IMR-90 (cell line): ENCODE measurements at regions not wholly inside any gene's neighbourhood (a gene's known extent, or its start where the extent isn't known, plus 50 kb on each side); places are given as distances from the start of the nearest gene placed in this dataset.
"Not testable (repeated sequence)": the region's sequence is repeated elsewhere in the genome, so short reads cannot be mapped to it uniquely, and the experiment has no call there.

ENCODE experiments used
- BHLHE40 ChIP-seq: fragments of 150-350 bp; IDR thresholded peaks from 2 replicates; pipeline ENCODE4 v1.6.1; 2016; ENCODE audit warnings: mild to moderate bottlenecking, low read depth, low read length
- CEBPB ChIP-seq: IDR thresholded peaks from 2 replicates; pipeline ENCODE4 v1.6.1; 2012; ENCODE audit warnings: low read depth, low read length, improper control_type of control experiment
- CHD1 ChIP-seq: IDR thresholded peaks from 2 replicates; pipeline ENCODE4 v1.6.1; 2012; ENCODE audit warnings: low read depth, low read length, improper control_type of control experiment
- CTCF ChIP-seq: conservative IDR thresholded peaks from 2 replicates; pipeline ENCODE4 v1.5.1; 2012; ENCODE audit warnings: mild to moderate bottlenecking, low read depth, low read length, improper control_type of control experiment
- ELK1 ChIP-seq: fragments of 150-350 bp; IDR thresholded peaks from 2 replicates; pipeline ENCODE4 v1.6.1; 2016; ENCODE audit warnings: low read depth, mild to moderate bottlenecking, low read length, moderate library complexity, borderline replicate concordance
- MAFK ChIP-seq: IDR thresholded peaks from 2 replicates; pipeline ENCODE4 v1.6.1; 2012; ENCODE audit warnings: low read depth, low read length, improper control_type of control experiment
- MAZ ChIP-seq: IDR thresholded peaks from 2 replicates; pipeline ENCODE4 v1.6.1; 2012; ENCODE audit warnings: low read depth, mild to moderate bottlenecking, low read length, improper control_type of control experiment, moderate library complexity, borderline replicate concordance
- MXI1 ChIP-seq: IDR thresholded peaks from 2 replicates; pipeline ENCODE4 v1.6.1; 2012; ENCODE audit warnings: low read depth, mild to moderate bottlenecking, low read length, moderate library complexity, borderline replicate concordance
- POLR2A ChIP-seq: IDR thresholded peaks from 2 replicates; pipeline ENCODE4 v1.6.1; 2012; ENCODE audit warnings: mild to moderate bottlenecking, low read depth, low read length
- RAD21 ChIP-seq: IDR thresholded peaks from 2 replicates; pipeline ENCODE4 v1.6.1; 2012; ENCODE audit warnings: low read length, improper control_type of control experiment
- RCOR1 ChIP-seq: IDR thresholded peaks from 2 replicates; pipeline ENCODE4 v1.6.1; 2012; ENCODE audit warnings: mild to moderate bottlenecking, low read length, improper control_type of control experiment; ENCODE audit not compliant: insufficient replicate concordance
- SMC3 ChIP-seq: fragments of 150-350 bp; IDR thresholded peaks from 2 replicates; pipeline ENCODE4 v1.6.1; 2016; ENCODE audit warnings: low read depth, mild to moderate bottlenecking, antibody characterized with exemption, low read length, moderate library complexity
- USF2 ChIP-seq: fragments of 150-350 bp; IDR thresholded peaks from 2 replicates; pipeline ENCODE4 v1.6.1; 2017; ENCODE audit warnings: mild to moderate bottlenecking, antibody characterized with exemption, low read length, low read depth

GRCh38 chr6:58181557-58182065, 864.2 kb downstream of the PRIM2 start:
- TF ChIP-seq CTCF, RAD21, USF2, POLR2A, MXI1, CEBPB, ELK1, RCOR1, SMC3, MAFK, MAZ, BHLHE40, CHD1: not testable (repeated sequence)
